ENCODE measurements at regions not wholly inside any gene's neighbourhood (a gene's known extent, or its start where the extent isn't known, plus 50 kb on each side); places are given as distances from the start of the nearest gene placed in this dataset.

DNA sequence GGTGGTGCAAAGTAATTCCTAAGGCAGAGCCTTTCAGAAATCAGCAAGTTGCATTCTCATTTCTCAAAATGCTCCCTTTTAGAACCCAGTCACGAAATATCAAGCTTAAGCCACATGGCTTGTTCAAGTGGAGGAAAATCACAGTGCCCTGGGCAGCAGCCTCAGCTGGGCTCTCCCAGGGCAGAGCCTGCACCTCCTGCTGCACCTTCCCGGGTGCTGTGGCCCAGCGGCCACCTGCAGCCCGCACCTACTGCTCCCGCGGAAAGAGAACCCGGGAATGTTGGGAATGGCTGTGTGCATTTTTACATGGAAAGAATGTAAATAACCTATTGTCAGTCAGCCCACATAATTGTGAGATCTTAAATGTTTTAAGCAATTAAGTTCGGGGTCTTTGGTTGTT lies 396.5 kb upstream of the VSTM2A start:
- Histone ChIP-seq H3K4me1 (no peaks in the 10 kb centered on the region), H3K27ac (no peak overlapping the region), H3K4me3 (no peak overlapping the region), H3K36me3 (no peaks in the 10 kb centered on the region), H3K9me3 (peaks cover 0 to 32% (median 17%) of the 10 kb centered on the region in 8 donors), H3K27me3 (replicated peaks in 1 of 7) (no peaks in the 10 kb centered on the region)
- TF ChIP-seq, protein P1, sequence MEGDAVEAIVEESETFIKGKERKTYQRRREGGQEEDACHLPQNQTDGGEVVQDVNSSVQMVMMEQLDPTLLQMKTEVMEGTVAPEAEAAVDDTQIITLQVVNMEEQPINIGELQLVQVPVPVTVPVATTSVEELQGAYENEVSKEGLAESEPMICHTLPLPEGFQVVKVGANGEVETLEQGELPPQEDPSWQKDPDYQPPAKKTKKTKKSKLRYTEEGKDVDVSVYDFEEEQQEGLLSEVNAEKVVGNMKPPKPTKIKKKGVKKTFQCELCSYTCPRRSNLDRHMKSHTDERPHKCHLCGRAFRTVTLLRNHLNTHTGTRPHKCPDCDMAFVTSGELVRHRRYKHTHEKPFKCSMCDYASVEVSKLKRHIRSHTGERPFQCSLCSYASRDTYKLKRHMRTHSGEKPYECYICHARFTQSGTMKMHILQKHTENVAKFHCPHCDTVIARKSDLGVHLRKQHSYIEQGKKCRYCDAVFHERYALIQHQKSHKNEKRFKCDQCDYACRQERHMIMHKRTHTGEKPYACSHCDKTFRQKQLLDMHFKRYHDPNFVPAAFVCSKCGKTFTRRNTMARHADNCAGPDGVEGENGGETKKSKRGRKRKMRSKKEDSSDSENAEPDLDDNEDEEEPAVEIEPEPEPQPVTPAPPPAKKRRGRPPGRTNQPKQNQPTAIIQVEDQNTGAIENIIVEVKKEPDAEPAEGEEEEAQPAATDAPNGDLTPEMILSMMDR (IDR thresholded peaks at IDR 0.05 in 8 of 11, conservative IDR thresholded peaks at IDR 0.05 in 3 of 11) = no peak
- TF ChIP-seq POLR2A (IDR thresholded peaks at IDR 0.05) = no peak
- no peak for DNase-seq
- intact Hi-C loops (cut with DNase I; ENCODE audit: low total_unique reads) = no loop called here
- 87 to 91% (median 89%) methylated on average over 8 of the region's 8 CpGs for WGBS, 5 donors

DNA sequence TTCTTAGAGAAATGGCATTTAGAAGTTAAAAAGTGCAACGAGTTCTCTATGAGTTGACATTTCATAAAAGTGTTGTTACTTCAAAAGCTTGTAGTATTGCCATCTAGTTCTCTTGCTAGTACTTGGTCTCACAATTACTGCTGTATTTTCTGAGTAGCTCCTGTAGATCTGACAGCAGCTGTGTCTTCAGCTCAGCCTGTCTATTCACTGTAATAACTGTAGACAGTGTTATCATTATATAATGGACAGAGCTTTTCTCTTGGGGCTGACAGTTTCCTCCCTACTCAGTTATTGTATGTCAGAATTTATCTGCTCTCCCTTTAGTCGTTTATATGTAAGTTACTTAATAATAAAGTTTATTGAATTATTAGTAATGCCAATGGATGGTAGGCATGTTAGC lies 388.7 kb upstream of the VSTM2A start:
- no peak for DNase-seq
- intact Hi-C loops (cut with DNase I; ENCODE audit: low total_unique reads) = no loop called here
- no peak overlapping the region for H3K27ac ChIP-seq
- no peaks in the 10 kb centered on the region for H3K4me1 ChIP-seq
- no peak for TF ChIP-seq POLR2AphosphoS5 (IDR thresholded peaks at IDR 0.05)
- TF ChIP-seq POLR2A (IDR thresholded peaks at IDR 0.05) = no peak
- TF ChIP-seq, protein P1 (IDR thresholded peaks at IDR 0.05 in 8 of 11, conservative IDR thresholded peaks at IDR 0.05 in 3 of 11) = no peak
- peaks cover 0 to 43% (median 9%) of the 10 kb centered on the region in 8 donors for H3K9me3 ChIP-seq
- H3K36me3 ChIP-seq = no peaks in the 10 kb centered on the region
- no peaks in the 10 kb centered on the region for H3K27me3 ChIP-seq (replicated peaks in 1 of 7)
- WGBS, 5 donors = 46 to 66% (median 58%) methylated on average over 2 of the region's 2 CpGs
- H3K4me3 ChIP-seq = no peak overlapping the region

DNA sequence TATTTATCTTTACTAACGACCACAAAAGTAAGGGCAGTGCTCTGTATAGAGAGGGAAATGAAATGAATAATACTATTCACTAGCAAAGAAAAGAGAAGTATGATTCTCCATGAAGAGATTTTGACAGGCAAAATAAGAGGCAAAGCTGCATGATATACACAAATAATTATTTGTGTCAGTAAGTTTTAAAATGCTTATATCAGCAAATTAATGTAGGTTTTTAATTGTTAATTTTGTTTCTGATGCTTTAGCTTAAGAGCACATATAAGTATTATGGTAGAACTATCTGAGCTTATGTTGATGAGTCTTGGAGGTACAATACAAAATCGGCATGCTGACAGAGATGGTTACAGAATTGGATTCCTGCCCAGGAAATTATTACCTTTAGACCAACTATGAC lies 383.1 kb upstream of the VSTM2A start:
- Histone ChIP-seq H3K9me3 (peaks cover 0 to 63% (median 12%) of the 10 kb centered on the region in 8 donors), H3K27ac (no peak overlapping the region), H3K36me3 (no peaks in the 10 kb centered on the region), H3K27me3 (replicated peaks in 1 of 7) (no peaks in the 10 kb centered on the region), H3K4me3 (no peak overlapping the region), H3K4me1 (no peaks in the 10 kb centered on the region)
- DNase-seq = no peak
- TF ChIP-seq POLR2AphosphoS5 (IDR thresholded peaks at IDR 0.05) = no peak
- TF ChIP-seq, protein P1 (IDR thresholded peaks at IDR 0.05 in 8 of 11, conservative IDR thresholded peaks at IDR 0.05 in 3 of 11) = no peak
- TF ChIP-seq POLR2A (IDR thresholded peaks at IDR 0.05) = no peak
- 59 to 74% (median 68%) methylated on average over 2 of the region's 2 CpGs for WGBS, 5 donors
- intact Hi-C loops (cut with DNase I; ENCODE audit: low total_unique reads) = no loop called here

DNA sequence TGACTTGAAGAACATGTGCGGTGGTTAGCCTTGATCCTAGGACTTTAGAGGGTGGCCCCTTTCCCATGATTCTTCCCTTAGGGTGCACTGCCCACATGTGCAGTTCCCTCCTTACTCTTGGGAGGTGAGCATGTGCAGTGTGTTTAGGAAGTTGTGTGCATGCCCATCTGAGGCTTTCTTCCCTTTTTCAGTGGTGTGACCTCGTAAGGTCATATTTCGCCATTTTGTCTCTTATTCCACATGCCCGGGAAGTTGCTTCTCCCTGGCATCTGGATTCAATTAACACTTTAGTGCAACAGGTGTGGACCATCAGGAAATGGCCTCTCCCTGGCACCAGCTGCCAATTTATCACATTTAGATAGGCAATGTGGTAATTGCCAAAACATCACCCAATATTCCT lies 380.6 kb upstream of the VSTM2A start:
- no peaks in the 10 kb centered on the region for H3K27me3 ChIP-seq (replicated peaks in 1 of 7)
- WGBS, 5 donors = 78 to 93% (median 85%) methylated on average over 4 of the region's 4 CpGs
- no peak overlapping the region for H3K4me3 ChIP-seq
- H3K4me1 ChIP-seq = no peaks in the 10 kb centered on the region
- no peak for DNase-seq
- TF ChIP-seq POLR2A (IDR thresholded peaks at IDR 0.05) = no peak
- TF ChIP-seq, protein P1 (IDR thresholded peaks at IDR 0.05 in 8 of 11, conservative IDR thresholded peaks at IDR 0.05 in 3 of 11) = no peak
- H3K9me3 ChIP-seq = peaks cover 0 to 69% (median 10%) of the 10 kb centered on the region in 8 donors
- intact Hi-C loops (cut with DNase I; ENCODE audit: low total_unique reads) = no loop called here
- H3K36me3 ChIP-seq = no peaks in the 10 kb centered on the region
- no peak overlapping the region for H3K27ac ChIP-seq

Measured in spleen (tissue), 11 donors.